ENCODE measurements at regions not wholly inside any gene's neighbourhood (a gene's known extent, or its start where the extent isn't known, plus 50 kb on each side); places are given as distances from the start of the nearest gene placed in this dataset.

DNA sequence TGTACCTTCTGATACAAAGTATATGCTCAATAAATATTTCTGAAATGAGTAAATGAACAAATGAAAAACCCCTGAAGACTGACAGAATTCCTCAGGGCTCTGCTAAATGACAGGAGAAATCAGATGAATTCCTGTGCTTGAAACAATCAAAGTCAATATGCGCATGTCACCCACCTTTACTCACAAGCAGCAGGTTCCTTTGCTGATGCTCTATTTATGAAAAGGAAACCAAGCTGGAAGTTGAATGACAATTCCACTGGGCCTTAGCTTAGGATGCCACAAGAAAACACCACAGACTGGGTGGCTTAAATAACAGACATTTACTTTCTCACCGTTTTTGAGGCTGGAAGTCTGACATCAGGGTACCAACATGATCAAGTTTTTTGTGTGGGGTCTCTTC lies 477.5 kb upstream of the TEX13C start:
- TF ChIP-seq TAF1 (IDR thresholded peaks at IDR 0.05; ENCODE audit: borderline replicate concordance, insufficient read depth, low read length) (no peak), POLR2AphosphoS5 (IDR thresholded peaks at IDR 0.05; ENCODE audit: low read depth, low read length) (no peak)

- TF ChIP-seq SIN3A (IDR thresholded peaks at IDR 0.05; ENCODE audit: borderline replicate concordance, insufficient read depth, low read length) (no peak), TAF1 (IDR thresholded peaks at IDR 0.05; ENCODE audit: borderline replicate concordance, insufficient read depth, low read length) (no peak)
Measured at GRCh38 chrX:124860736-124861135, 458.9 kb upstream of the TEX13C start.

- TF ChIP-seq FOXP2 (optimal IDR thresholded peaks at IDR 0.05; ENCODE audit: borderline replicate concordance, extremely low read depth, extremely low read length, insufficient read depth) (no peak), TAF1 (IDR thresholded peaks at IDR 0.05; ENCODE audit: borderline replicate concordance, insufficient read depth, low read length) (no peak)
Measured at GRCh38 chrX:124862301-124862700, 457.4 kb upstream of the TEX13C start.

- TF ChIP-seq POLR2AphosphoS5 (IDR thresholded peaks at IDR 0.05; ENCODE audit: low read depth, low read length) (no peak), TAF1 (IDR thresholded peaks at IDR 0.05; ENCODE audit: borderline replicate concordance, insufficient read depth, low read length) (no peak), SIN3A (IDR thresholded peaks at IDR 0.05; ENCODE audit: borderline replicate concordance, insufficient read depth, low read length) (no peak), FOXP2 (optimal IDR thresholded peaks at IDR 0.05; ENCODE audit: borderline replicate concordance, extremely low read depth, extremely low read length, insufficient read depth) (no peak)
- TF ChIP-seq, protein P1, sequence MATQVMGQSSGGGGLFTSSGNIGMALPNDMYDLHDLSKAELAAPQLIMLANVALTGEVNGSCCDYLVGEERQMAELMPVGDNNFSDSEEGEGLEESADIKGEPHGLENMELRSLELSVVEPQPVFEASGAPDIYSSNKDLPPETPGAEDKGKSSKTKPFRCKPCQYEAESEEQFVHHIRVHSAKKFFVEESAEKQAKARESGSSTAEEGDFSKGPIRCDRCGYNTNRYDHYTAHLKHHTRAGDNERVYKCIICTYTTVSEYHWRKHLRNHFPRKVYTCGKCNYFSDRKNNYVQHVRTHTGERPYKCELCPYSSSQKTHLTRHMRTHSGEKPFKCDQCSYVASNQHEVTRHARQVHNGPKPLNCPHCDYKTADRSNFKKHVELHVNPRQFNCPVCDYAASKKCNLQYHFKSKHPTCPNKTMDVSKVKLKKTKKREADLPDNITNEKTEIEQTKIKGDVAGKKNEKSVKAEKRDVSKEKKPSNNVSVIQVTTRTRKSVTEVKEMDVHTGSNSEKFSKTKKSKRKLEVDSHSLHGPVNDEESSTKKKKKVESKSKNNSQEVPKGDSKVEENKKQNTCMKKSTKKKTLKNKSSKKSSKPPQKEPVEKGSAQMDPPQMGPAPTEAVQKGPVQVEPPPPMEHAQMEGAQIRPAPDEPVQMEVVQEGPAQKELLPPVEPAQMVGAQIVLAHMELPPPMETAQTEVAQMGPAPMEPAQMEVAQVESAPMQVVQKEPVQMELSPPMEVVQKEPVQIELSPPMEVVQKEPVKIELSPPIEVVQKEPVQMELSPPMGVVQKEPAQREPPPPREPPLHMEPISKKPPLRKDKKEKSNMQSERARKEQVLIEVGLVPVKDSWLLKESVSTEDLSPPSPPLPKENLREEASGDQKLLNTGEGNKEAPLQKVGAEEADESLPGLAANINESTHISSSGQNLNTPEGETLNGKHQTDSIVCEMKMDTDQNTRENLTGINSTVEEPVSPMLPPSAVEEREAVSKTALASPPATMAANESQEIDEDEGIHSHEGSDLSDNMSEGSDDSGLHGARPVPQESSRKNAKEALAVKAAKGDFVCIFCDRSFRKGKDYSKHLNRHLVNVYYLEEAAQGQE (IDR thresholded peaks at IDR 0.05; ENCODE audit: insufficient read depth in 1 of 2, low read depth in 2 of 2, low read length in 2 of 2) = no peak
Measured at GRCh38 chrX:124863303-124863702, 456.4 kb upstream of the TEX13C start.

- no peak for TF ChIP-seq SIN3A (IDR thresholded peaks at IDR 0.05; ENCODE audit: borderline replicate concordance, insufficient read depth, low read length)
Measured at GRCh38 chrX:124887572-124887971, 432.1 kb upstream of the TEX13C start.

- TF ChIP-seq TAF1 (IDR thresholded peaks at IDR 0.05; ENCODE audit: borderline replicate concordance, insufficient read depth, low read length) (no peak), FOXP2 (optimal IDR thresholded peaks at IDR 0.05; ENCODE audit: borderline replicate concordance, extremely low read depth, extremely low read length, insufficient read depth) (no peak), POLR2AphosphoS5 (IDR thresholded peaks at IDR 0.05; ENCODE audit: low read depth, low read length) (no peak), SIN3A (IDR thresholded peaks at IDR 0.05; ENCODE audit: borderline replicate concordance, insufficient read depth, low read length) (no peak)
- TF ChIP-seq, protein P1 (IDR thresholded peaks at IDR 0.05; ENCODE audit: insufficient read depth in 1 of 2, low read depth in 2 of 2, low read length in 2 of 2) = no peak
Measured at GRCh38 chrX:124895947-124896346, 423.7 kb upstream of the TEX13C start.

GRCh38 chrX:124902953-124903352 lies 416.7 kb upstream of the TEX13C start:
- no peak for TF ChIP-seq SIN3A (IDR thresholded peaks at IDR 0.05; ENCODE audit: borderline replicate concordance, insufficient read depth, low read length)
- TF ChIP-seq, protein P1 (IDR thresholded peaks at IDR 0.05; ENCODE audit: insufficient read depth in 1 of 2, low read depth in 2 of 2, low read length in 2 of 2) = no peak
- TF ChIP-seq TAF1 (IDR thresholded peaks at IDR 0.05; ENCODE audit: borderline replicate concordance, insufficient read depth, low read length) = no peak
- no peak for TF ChIP-seq POLR2AphosphoS5 (IDR thresholded peaks at IDR 0.05; ENCODE audit: low read depth, low read length)
- no peak for TF ChIP-seq FOXP2 (optimal IDR thresholded peaks at IDR 0.05; ENCODE audit: borderline replicate concordance, extremely low read depth, extremely low read length, insufficient read depth)
